Neural cell (in vitro differentiated cells): ENCODE measurements at regions not wholly inside any gene's neighbourhood (a gene's known extent, or its start where the extent isn't known, plus 50 kb on each side); places are given as distances from the start of the nearest gene placed in this dataset.

Experiments used
- H2AFZ ChIP-seq: fragments of 200-600, 300-800 bp; sonication (generic), shearing (Covaris generic); 2 replicates; pipeline ENCODE4 v1.6.0; 2014; ENCODE audit warnings: low read depth, mild to moderate bottlenecking, antibody characterized with exemption, low read length, moderate library complexity
- H3F3A ChIP-seq: fragments of 200-600 bp; shearing (Covaris generic); 2 replicates; pipeline ENCODE4 v1.6.1; 2016; ENCODE audit warnings: mild to moderate bottlenecking, moderate library complexity, mixed read lengths, antibody characterized with exemption, low read length; ENCODE audit not compliant: insufficient read depth, poor library complexity, severe bottlenecking
- H3K27ac ChIP-seq: fragments of 200-600, 300-800 bp; sonication (generic), shearing (Covaris generic); 2 replicates; pipeline ENCODE4 v1.5.1; 2014; ENCODE audit warnings: mild to moderate bottlenecking, low read length, moderate library complexity
- H3K27me3 ChIP-seq: fragments of 300-800, 200-600 bp; sonication (generic), shearing (Covaris generic); 2 replicates; pipeline ENCODE4 v1.6.0; 2014; ENCODE audit warnings: mild to moderate bottlenecking, low read depth, low read length, moderate library complexity; ENCODE audit not compliant: insufficient read depth
- H3K36me3 ChIP-seq: fragments of 300-800, 200-600 bp; sonication (generic), shearing (Covaris generic); 2 replicates; pipeline ENCODE4 v1.5.1; 2014; ENCODE audit warnings: mild to moderate bottlenecking, antibody characterized with exemption, low read length, moderate library complexity; ENCODE audit not compliant: insufficient read depth
- H3K4me2 ChIP-seq: fragments of 300-800, 200-600 bp; sonication (generic), shearing (Covaris generic); 2 replicates; pipeline ENCODE4 v1.6.0; 2014; ENCODE audit warnings: mild to moderate bottlenecking, low read length
- H3K4me3 ChIP-seq: fragments of 300-800, 200-600 bp; sonication (generic), shearing (Covaris generic); 2 replicates; pipeline ENCODE4 v1.5.1; 2014; ENCODE audit warnings: mild to moderate bottlenecking, low read length, moderate library complexity
- H3K79me2 ChIP-seq: fragments of 200-600 bp; shearing (Covaris generic); replicated peaks from 2 replicates; pipeline ENCODE4 v1.6.0; 2014; ENCODE audit warnings: mild to moderate bottlenecking, low read length, moderate library complexity; ENCODE audit not compliant: insufficient read depth
- H3K9ac ChIP-seq: fragments of 300-800, 200-600 bp; sonication (generic), shearing (Covaris generic); 2 replicates; pipeline ENCODE4 v1.6.1; 2016; ENCODE audit warnings: mild to moderate bottlenecking, low read length, mixed read lengths
- H3K9me2 ChIP-seq: fragments of 200-600 bp; shearing (Covaris generic); 2 replicates; pipeline ENCODE4 v1.6.1; 2016; ENCODE audit warnings: mild to moderate bottlenecking, low read length, mixed read lengths; ENCODE audit not compliant: insufficient read depth
- H3K9me3 ChIP-seq: fragments of 200-600, 300-800 bp; sonication (generic), shearing (Covaris generic); 2 replicates; pipeline ENCODE4 v1.6.1; 2016; ENCODE audit warnings: mild to moderate bottlenecking, mixed run types, low read length, moderate library complexity, mixed read lengths
- H4K20me1 ChIP-seq: fragments of 200-600 bp; shearing (Covaris generic); 2 replicates; pipeline ENCODE4 v1.6.1; 2016; ENCODE audit warnings: mild to moderate bottlenecking, mixed run types; ENCODE audit not compliant: insufficient read depth
- CTCF ChIP-seq: fragments of 450-650 bp; IDR thresholded peaks from 2 replicates; pipeline ENCODE4 v1.5.1; 2014; ENCODE audit warnings: antibody characterized with exemption, mild to moderate bottlenecking, moderate library complexity; ENCODE audit not compliant: poor library complexity, severe bottlenecking
- EP300 ChIP-seq: fragments of 450-650 bp; conservative IDR thresholded peaks from 2 replicates; pipeline ENCODE4 v1.6.1; 2014; ENCODE audit warnings: antibody characterized with exemption, mild to moderate bottlenecking, moderate library complexity; ENCODE audit not compliant: poor library complexity, severe bottlenecking
- EZH2 ChIP-seq: fragments of 200-600, 300-800 bp; shearing (Covaris generic), sonication (generic); IDR thresholded peaks from 2 replicates; pipeline ENCODE4 v1.6.1; 2014; ENCODE audit warnings: antibody characterized with exemption, low read length, borderline replicate concordance, mild to moderate bottlenecking; ENCODE audit not compliant: insufficient read depth, poor library complexity, severe bottlenecking
- MXI1 ChIP-seq: fragments of 450-650 bp; conservative IDR thresholded peaks from 2 replicates; pipeline ENCODE4 v1.6.1; 2014; ENCODE audit warnings: antibody characterized with exemption, mild to moderate bottlenecking; ENCODE audit not compliant: poor library complexity, severe bottlenecking
- POLR2AphosphoS5 ChIP-seq: IDR thresholded peaks from 2 replicates; pipeline ENCODE4 v1.6.1; 2012
- RAD21 ChIP-seq: fragments of 450-650 bp; conservative IDR thresholded peaks from 2 replicates; pipeline ENCODE4 v1.6.1; 2014; ENCODE audit warnings: antibody characterized with exemption, mild to moderate bottlenecking, moderate library complexity
- SMC3 ChIP-seq: fragments of 450-650 bp; conservative IDR thresholded peaks from 2 replicates; pipeline ENCODE4 v1.6.1; 2014; ENCODE audit warnings: antibody characterized with exemption, mild to moderate bottlenecking, moderate library complexity; ENCODE audit not compliant: poor library complexity
- TAF1 ChIP-seq: IDR thresholded peaks from 2 replicates; pipeline ENCODE4 v1.6.1; 2012; ENCODE audit warnings: low read depth
- TF ChIP-seq, protein P1 (sequence below): IDR thresholded peaks from 2 replicates; pipeline ENCODE4 v1.6.1; 2012; ENCODE audit warnings: borderline replicate concordance

- no peaks in the 10 kb centered on the region for H3K9me2 ChIP-seq
Observed at GRCh38 chr4:103306870-103307375, 108.8 kb upstream of the CENPE start.

GRCh38 chr4:103305355-103305754, 107.2 kb upstream of the CENPE start:
- no peak overlapping the region for H3K9ac ChIP-seq
- TF ChIP-seq EZH2, result no peak
- TF ChIP-seq CTCF, result no peak
- TF ChIP-seq RAD21, result no peak
- no peak for TF ChIP-seq MXI1
- TF ChIP-seq SMC3, result no peak
- no peak for TF ChIP-seq EP300
- H3F3A ChIP-seq, result no peaks in the 10 kb centered on the region
- no peaks in the 10 kb centered on the region for H3K9me3 ChIP-seq
- no peak overlapping the region for H2AFZ ChIP-seq
- H4K20me1 ChIP-seq, result no peaks in the 10 kb centered on the region
- no peak overlapping the region for H3K4me2 ChIP-seq
- no peak overlapping the region for H3K4me3 ChIP-seq
- no peaks in the 10 kb centered on the region for H3K36me3 ChIP-seq
- no peaks in the 10 kb centered on the region for H3K79me2 ChIP-seq
- no peak overlapping the region for H3K27ac ChIP-seq
- no peaks in the 10 kb centered on the region for H3K27me3 ChIP-seq
- H3K9me2 ChIP-seq, result no peaks in the 10 kb centered on the region

More at GRCh38 chr4:103306870-103307375, 108.8 kb upstream of the CENPE start:
- H3K9ac ChIP-seq, result no peak overlapping the region
- no peaks in the 10 kb centered on the region for H3F3A ChIP-seq
- H2AFZ ChIP-seq, result no peak overlapping the region
- H3K79me2 ChIP-seq, result no peaks in the 10 kb centered on the region
- no peak overlapping the region for H3K27ac ChIP-seq
- H3K36me3 ChIP-seq, result no peaks in the 10 kb centered on the region
- TF ChIP-seq EP300, result no peak
- TF ChIP-seq RAD21, result no peak
- TF ChIP-seq POLR2AphosphoS5, result no peak
- TF ChIP-seq MXI1, result no peak
- TF ChIP-seq TAF1, result no peak
- no peak for TF ChIP-seq SMC3
- no peak for TF ChIP-seq CTCF
- TF ChIP-seq, protein P1, sequence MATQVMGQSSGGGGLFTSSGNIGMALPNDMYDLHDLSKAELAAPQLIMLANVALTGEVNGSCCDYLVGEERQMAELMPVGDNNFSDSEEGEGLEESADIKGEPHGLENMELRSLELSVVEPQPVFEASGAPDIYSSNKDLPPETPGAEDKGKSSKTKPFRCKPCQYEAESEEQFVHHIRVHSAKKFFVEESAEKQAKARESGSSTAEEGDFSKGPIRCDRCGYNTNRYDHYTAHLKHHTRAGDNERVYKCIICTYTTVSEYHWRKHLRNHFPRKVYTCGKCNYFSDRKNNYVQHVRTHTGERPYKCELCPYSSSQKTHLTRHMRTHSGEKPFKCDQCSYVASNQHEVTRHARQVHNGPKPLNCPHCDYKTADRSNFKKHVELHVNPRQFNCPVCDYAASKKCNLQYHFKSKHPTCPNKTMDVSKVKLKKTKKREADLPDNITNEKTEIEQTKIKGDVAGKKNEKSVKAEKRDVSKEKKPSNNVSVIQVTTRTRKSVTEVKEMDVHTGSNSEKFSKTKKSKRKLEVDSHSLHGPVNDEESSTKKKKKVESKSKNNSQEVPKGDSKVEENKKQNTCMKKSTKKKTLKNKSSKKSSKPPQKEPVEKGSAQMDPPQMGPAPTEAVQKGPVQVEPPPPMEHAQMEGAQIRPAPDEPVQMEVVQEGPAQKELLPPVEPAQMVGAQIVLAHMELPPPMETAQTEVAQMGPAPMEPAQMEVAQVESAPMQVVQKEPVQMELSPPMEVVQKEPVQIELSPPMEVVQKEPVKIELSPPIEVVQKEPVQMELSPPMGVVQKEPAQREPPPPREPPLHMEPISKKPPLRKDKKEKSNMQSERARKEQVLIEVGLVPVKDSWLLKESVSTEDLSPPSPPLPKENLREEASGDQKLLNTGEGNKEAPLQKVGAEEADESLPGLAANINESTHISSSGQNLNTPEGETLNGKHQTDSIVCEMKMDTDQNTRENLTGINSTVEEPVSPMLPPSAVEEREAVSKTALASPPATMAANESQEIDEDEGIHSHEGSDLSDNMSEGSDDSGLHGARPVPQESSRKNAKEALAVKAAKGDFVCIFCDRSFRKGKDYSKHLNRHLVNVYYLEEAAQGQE, result no peak
- TF ChIP-seq EZH2, result no peak
- no peaks in the 10 kb centered on the region for H3K27me3 ChIP-seq
- H3K9me3 ChIP-seq, result no peaks in the 10 kb centered on the region
- no peak overlapping the region for H3K4me2 ChIP-seq
- no peak overlapping the region for H3K4me3 ChIP-seq
- H4K20me1 ChIP-seq, result no peaks in the 10 kb centered on the region
